ENCODE measurements at regions not wholly inside any gene's neighbourhood (a gene's known extent, or its start where the extent isn't known, plus 50 kb on each side); places are given as distances from the start of the nearest gene placed in this dataset.

- CTCF ChIA-PET = no interaction called here
- ATAC-seq (ENCODE audit: poor library complexity) = no peak
- no peaks in the 10 kb centered on the region for H3K36me3 Mint-ChIP-seq (ENCODE audit: low read depth)
- H3K27me3 Mint-ChIP-seq = no peaks in the 10 kb centered on the region
- H3K27ac ChIP-seq (ENCODE audit: low read depth in 1 of 2, low read length in 2 of 2) = no peak overlapping the region
- no peak for TF ChIP-seq CTCF (IDR thresholded peaks at IDR 0.05)
- peaks cover 4% of the 10 kb centered on the region for H3K9me3 Mint-ChIP-seq
- H3K4me1 ChIP-seq (ENCODE audit: insufficient read depth, low read length) = no peaks in the 10 kb centered on the region
- DNase-seq = no peak
- intact Hi-C loops (cut with DNase I, micrococcal nuclease) = no loop called here
- H3K27me3 ChIP-seq (ENCODE audit: control insufficient read depth in 1 of 2, insufficient read depth in 2 of 2, low read length in 2 of 2) = no peaks in the 10 kb centered on the region
- H3K4me3 Mint-ChIP-seq = no peak overlapping the region
- H3K4me1 Mint-ChIP-seq (ENCODE audit: low read depth) = no peaks in the 10 kb centered on the region
- no peaks in the 10 kb centered on the region for H3K36me3 ChIP-seq (ENCODE audit: insufficient read depth, low read length)
- H3K27ac Mint-ChIP-seq = no peak overlapping the region
- H3K9me3 ChIP-seq (ENCODE audit: control insufficient read depth in 1 of 2, insufficient read depth in 1 of 2, low read length in 2 of 2) = no peaks in the 10 kb centered on the region
- POLR2A ChIA-PET = no interaction called here
- H3K4me3 ChIP-seq (ENCODE audit: low read length) = no peak overlapping the region
These were observed 69.2 kb upstream of the GRID2 start for GRCh38 chr4:92234393-92235176.

- ChIA-PET CTCF (no interaction called here), POLR2A (no interaction called here)
- no peak for ATAC-seq (ENCODE audit: poor library complexity)
- Mint-ChIP-seq H3K9me3 (peaks cover 4% of the 10 kb centered on the region), H3K4me3 (no peak overlapping the region), H3K27ac (no peak overlapping the region), H3K27me3 (no peaks in the 10 kb centered on the region), H3K36me3 (ENCODE audit: low read depth) (no peaks in the 10 kb centered on the region), H3K4me1 (ENCODE audit: low read depth) (no peaks in the 10 kb centered on the region)
- Histone ChIP-seq H3K9me3 (ENCODE audit: control insufficient read depth in 1 of 2, insufficient read depth in 1 of 2, low read length in 2 of 2) (no peaks in the 10 kb centered on the region), H3K4me1 (ENCODE audit: insufficient read depth, low read length) (no peaks in the 10 kb centered on the region), H3K27ac (ENCODE audit: low read depth in 1 of 2, low read length in 2 of 2) (no peak overlapping the region), H3K27me3 (ENCODE audit: control insufficient read depth in 1 of 2, insufficient read depth in 2 of 2, low read length in 2 of 2) (no peaks in the 10 kb centered on the region), H3K4me3 (ENCODE audit: low read length) (no peak overlapping the region), H3K36me3 (ENCODE audit: insufficient read depth, low read length) (no peaks in the 10 kb centered on the region)
- DNase-seq = no peak
- no peak for TF ChIP-seq CTCF (IDR thresholded peaks at IDR 0.05)
- intact Hi-C loops (cut with DNase I, micrococcal nuclease) = no loop called here
These were observed 68.0 kb upstream of the GRID2 start for GRCh38 chr4:92235731-92236130.

DNA sequence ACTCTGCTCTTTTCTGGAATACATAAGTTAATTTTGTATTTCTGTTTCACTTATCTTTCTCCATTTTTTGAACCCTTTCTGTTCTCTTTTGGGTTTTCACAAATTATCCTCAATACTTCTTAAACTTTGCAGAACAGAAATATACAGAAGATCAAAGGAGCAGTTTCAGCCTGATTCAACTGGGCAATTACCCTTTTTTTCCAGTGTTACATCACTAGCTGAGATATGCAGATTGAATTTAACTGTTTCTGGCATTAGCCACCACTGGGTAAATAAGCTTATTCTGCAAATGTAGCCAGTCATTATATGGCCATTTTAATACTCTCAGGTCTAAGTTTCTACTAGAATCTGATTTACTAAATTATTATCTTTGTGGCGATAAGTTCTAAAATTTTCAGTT, 66.9 kb upstream of the GRID2 start:
- POLR2A ChIA-PET = no interaction called here
- H3K4me3 Mint-ChIP-seq = no peak overlapping the region
- H3K27me3 Mint-ChIP-seq = no peaks in the 10 kb centered on the region
- no peaks in the 10 kb centered on the region for H3K36me3 Mint-ChIP-seq (ENCODE audit: low read depth)
- intact Hi-C loops (cut with DNase I, micrococcal nuclease) = no loop called here
- DNase-seq = no peak
- no peak for TF ChIP-seq CTCF (IDR thresholded peaks at IDR 0.05)
- Histone ChIP-seq H3K4me3 (ENCODE audit: low read length) (no peak overlapping the region), H3K4me1 (ENCODE audit: insufficient read depth, low read length) (no peaks in the 10 kb centered on the region), H3K36me3 (ENCODE audit: insufficient read depth, low read length) (no peaks in the 10 kb centered on the region), H3K27me3 (ENCODE audit: control insufficient read depth in 1 of 2, insufficient read depth in 2 of 2, low read length in 2 of 2) (no peaks in the 10 kb centered on the region), H3K27ac (ENCODE audit: low read depth in 1 of 2, low read length in 2 of 2) (no peak overlapping the region), H3K9me3 (ENCODE audit: control insufficient read depth in 1 of 2, insufficient read depth in 1 of 2, low read length in 2 of 2) (no peaks in the 10 kb centered on the region)
- H3K4me1 Mint-ChIP-seq (ENCODE audit: low read depth) = no peaks in the 10 kb centered on the region
- CTCF ChIA-PET = no interaction called here
- peaks cover 8% of the 10 kb centered on the region for H3K9me3 Mint-ChIP-seq
- H3K27ac Mint-ChIP-seq = no peak overlapping the region
- no peak for ATAC-seq (ENCODE audit: poor library complexity)

Data from CD4-positive, alpha-beta T cell (primary cell).